ENCODE measurements at regions not wholly inside any gene's neighbourhood (a gene's known extent, or its start where the extent isn't known, plus 50 kb on each side); places are given as distances from the start of the nearest gene placed in this dataset.

DNA sequence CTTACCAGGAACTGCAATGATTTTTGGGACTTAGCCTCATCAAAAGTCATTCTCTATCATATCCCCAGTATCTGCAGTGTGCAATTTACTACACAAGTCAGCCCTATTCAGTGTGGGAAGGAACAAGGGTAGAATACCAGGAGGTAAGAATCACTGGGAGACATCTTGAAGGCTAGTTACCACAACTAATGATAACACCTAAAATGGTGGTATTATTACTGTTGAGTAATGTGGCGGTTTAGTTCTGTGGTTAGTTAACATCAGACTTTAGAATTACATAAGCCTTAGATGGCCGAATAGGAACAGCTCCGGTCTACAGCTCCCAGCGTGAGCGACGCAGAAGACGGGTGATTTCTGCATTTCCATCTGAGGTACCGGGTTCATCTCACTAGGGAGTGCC is 567.9 kb upstream of the CDH11 start:
- intact Hi-C loops (cut with micrococcal nuclease): no loop called here
- Histone ChIP-seq H3K79me2 (ENCODE audit: low read length) (no peaks in the 10 kb centered on the region), H4K20me1 (ENCODE audit: low read length) (no peaks in the 10 kb centered on the region), H3K36me3 (ENCODE audit: low read depth, low read length) (no peaks in the 10 kb centered on the region), H3K27ac (ENCODE audit: low read length) (no peak overlapping the region), H3K4me1 (ENCODE audit: insufficient read depth, low read length) (no peaks in the 10 kb centered on the region), H3K9me3 (ENCODE audit: low read length) (no peaks in the 10 kb centered on the region), H3F3A (ENCODE audit: low read length, unreplicated experiment) (no peaks in the 10 kb centered on the region), H3K4me3 (ENCODE audit: low read length) (no peak overlapping the region), H3K4me2 (ENCODE audit: low read length) (no peak overlapping the region), H3K9me2 (replicated peaks; ENCODE audit: low read length) (no peaks in the 10 kb centered on the region), H3K9ac (ENCODE audit: low read length) (no peak overlapping the region), H3K27me3 (ENCODE audit: low read length) (no peaks in the 10 kb centered on the region), H2AFZ (ENCODE audit: low read length) (no peak overlapping the region)
- TF ChIP-seq EZH2 (IDR thresholded peaks at IDR 0.05; ENCODE audit: low read length, unreplicated experiment) (no peak), CTCF (conservative IDR thresholded peaks at IDR 0.05; ENCODE audit: low read depth, low read length) (no peak), EZH2phosphoT487 (IDR thresholded peaks at IDR 0.05; ENCODE audit: borderline replicate concordance, low read length) (no peak)
- ATAC-seq (no peak), DNase-seq (no peak)
- POLR2A ChIA-PET (ENCODE audit: unreplicated experiment): no interaction called here
- BruUV-seq (replicated peaks): no TSS peak
- CTCF ChIA-PET: no interaction called here

DNA sequence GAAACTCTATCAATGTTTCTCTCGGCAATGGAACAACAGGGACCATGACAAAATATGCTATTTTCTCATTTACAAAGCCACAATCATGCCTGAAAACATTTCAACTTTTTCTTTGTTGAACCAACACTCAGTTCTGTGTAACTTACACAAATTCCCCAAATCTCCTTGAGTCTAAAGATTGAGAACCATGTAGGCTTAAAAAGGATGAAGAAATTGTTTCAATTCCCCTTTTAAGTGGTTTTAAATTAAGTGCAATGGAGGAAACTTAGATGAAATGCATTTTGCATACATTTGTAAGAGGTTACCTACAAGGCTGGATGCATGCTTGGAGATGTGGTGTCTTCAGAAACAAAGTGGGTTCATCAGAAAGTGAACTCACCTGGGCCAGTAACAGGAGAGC is 566.4 kb upstream of the CDH11 start:
- H3K9me3 ChIP-seq (ENCODE audit: low read length): no peaks in the 10 kb centered on the region
- no peak overlapping the region for H3K4me2 ChIP-seq (ENCODE audit: low read length)
- H2AFZ ChIP-seq (ENCODE audit: low read length): no peak overlapping the region
- TF ChIP-seq CTCF (conservative IDR thresholded peaks at IDR 0.05; ENCODE audit: low read depth, low read length) (no peak), EZH2 (IDR thresholded peaks at IDR 0.05; ENCODE audit: low read length, unreplicated experiment) (no peak), EZH2phosphoT487 (IDR thresholded peaks at IDR 0.05; ENCODE audit: borderline replicate concordance, low read length) (no peak)
- intact Hi-C loops (cut with micrococcal nuclease): no loop called here
- no TSS peak for BruUV-seq (replicated peaks)
- H3K27me3 ChIP-seq (ENCODE audit: low read length): no peaks in the 10 kb centered on the region
- ChIA-PET CTCF (no interaction called here), POLR2A (ENCODE audit: unreplicated experiment) (no interaction called here)
- H3K79me2 ChIP-seq (ENCODE audit: low read length): no peaks in the 10 kb centered on the region
- H3K36me3 ChIP-seq (ENCODE audit: low read depth, low read length): no peaks in the 10 kb centered on the region
- no peak overlapping the region for H3K27ac ChIP-seq (ENCODE audit: low read length)
- no peaks in the 10 kb centered on the region for H3K9me2 ChIP-seq (replicated peaks; ENCODE audit: low read length)
- no peaks in the 10 kb centered on the region for H3F3A ChIP-seq (ENCODE audit: low read length, unreplicated experiment)
- H3K4me1 ChIP-seq (ENCODE audit: insufficient read depth, low read length): no peaks in the 10 kb centered on the region
- ATAC-seq: no peak
- no peak overlapping the region for H3K9ac ChIP-seq (ENCODE audit: low read length)
- no peak overlapping the region for H3K4me3 ChIP-seq (ENCODE audit: low read length)
- H4K20me1 ChIP-seq (ENCODE audit: low read length): no peaks in the 10 kb centered on the region
- DNase-seq: no peak

- H3K9ac ChIP-seq (ENCODE audit: low read length): no peak overlapping the region
- no peaks in the 10 kb centered on the region for H3K79me2 ChIP-seq (ENCODE audit: low read length)
- no peak overlapping the region for H3K4me3 ChIP-seq (ENCODE audit: low read length)
- no peaks in the 10 kb centered on the region for H3K4me1 ChIP-seq (ENCODE audit: insufficient read depth, low read length)
- no peak for ATAC-seq
- H4K20me1 ChIP-seq (ENCODE audit: low read length): no peaks in the 10 kb centered on the region
- peak; percentile 43; the same call in 1 of the 2 replicates for TF ChIP-seq CTCF (conservative IDR thresholded peaks at IDR 0.05; ENCODE audit: low read depth, low read length)
- no peak for TF ChIP-seq EZH2 (IDR thresholded peaks at IDR 0.05; ENCODE audit: low read length, unreplicated experiment)
- no peak for TF ChIP-seq EZH2phosphoT487 (IDR thresholded peaks at IDR 0.05; ENCODE audit: borderline replicate concordance, low read length)
- no peaks in the 10 kb centered on the region for H3F3A ChIP-seq (ENCODE audit: low read length, unreplicated experiment)
- no TSS peak for BruUV-seq (replicated peaks)
- DNase-seq: no peak
- H2AFZ ChIP-seq (ENCODE audit: low read length): no peak overlapping the region
- H3K36me3 ChIP-seq (ENCODE audit: low read depth, low read length): no peaks in the 10 kb centered on the region
- H3K9me2 ChIP-seq (replicated peaks; ENCODE audit: low read length): no peaks in the 10 kb centered on the region
- H3K9me3 ChIP-seq (ENCODE audit: low read length): no peaks in the 10 kb centered on the region
- H3K27me3 ChIP-seq (ENCODE audit: low read length): no peaks in the 10 kb centered on the region
- intact Hi-C loops (cut with micrococcal nuclease): no loop called here
- no peak overlapping the region for H3K27ac ChIP-seq (ENCODE audit: low read length)
- CTCF ChIA-PET: no interaction called here
- POLR2A ChIA-PET (ENCODE audit: unreplicated experiment): no interaction called here
- H3K4me2 ChIP-seq (ENCODE audit: low read length): no peak overlapping the region
Measured at GRCh38 chr16:65684230-65684629, 562.4 kb upstream of the CDH11 start.
